HCEC 1CT (cell line): ENCODE measurements at regions not wholly inside any gene's neighbourhood (a gene's known extent, or its start where the extent isn't known, plus 50 kb on each side); places are given as distances from the start of the nearest gene placed in this dataset.
"Not testable (repeated sequence)": the region's sequence is repeated elsewhere in the genome, so short reads cannot be mapped to it uniquely, and the experiment has no call there.

Source experiments
- DNase-seq: peaks from one replicate; pipeline ENCODE4 v3.0.0-alpha.2; 2017

- DNase-seq = peak; percentile 77
Observed at GRCh38 chr21:35178827-35179226, 129.7 kb upstream of the RUNX1 start.

DNA sequence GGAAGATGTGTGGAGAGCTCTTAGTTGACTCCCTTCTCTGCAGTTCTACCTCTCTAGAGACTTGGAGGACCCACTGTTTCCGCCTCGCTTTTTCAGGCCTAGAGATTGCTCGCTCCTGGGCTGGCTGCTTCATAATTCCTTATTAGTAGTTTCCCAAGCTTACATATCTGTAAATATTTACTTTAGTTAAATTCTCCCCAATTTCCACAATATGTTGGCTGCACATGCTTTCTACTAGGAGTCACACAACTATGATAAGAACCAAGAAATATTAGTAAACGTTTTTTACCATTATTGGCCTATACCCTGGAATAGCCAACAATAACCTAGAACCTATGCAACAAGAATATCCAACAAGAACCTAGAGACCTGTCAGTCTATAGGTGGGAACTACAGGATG lies 129.0 kb upstream of the RUNX1 start:
- peak; percentile 5 for DNase-seq

GRCh38 chr21:35172231-35172630 lies 123.1 kb upstream of the RUNX1 start:
- DNase-seq = no peak

DNA sequence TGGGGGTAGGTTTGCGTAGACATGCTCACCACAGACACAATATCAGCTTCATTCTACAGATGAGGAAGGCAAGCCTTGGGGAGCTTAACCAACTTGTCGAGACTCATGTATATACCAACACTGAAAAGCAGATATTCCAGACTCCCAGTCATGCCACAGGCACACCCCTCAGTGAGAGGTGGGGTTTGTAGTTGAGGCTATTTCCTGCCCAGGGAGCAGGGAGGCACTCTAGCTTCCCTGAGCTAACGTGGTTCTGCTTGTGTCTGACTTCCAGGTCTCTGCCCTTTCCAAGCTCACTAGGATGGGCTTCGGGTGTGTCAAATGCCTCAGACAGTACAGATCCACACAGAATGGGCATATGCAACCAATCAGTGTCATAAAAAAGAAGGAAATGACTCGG lies 122.3 kb upstream of the RUNX1 start:
- no peak for DNase-seq

DNA sequence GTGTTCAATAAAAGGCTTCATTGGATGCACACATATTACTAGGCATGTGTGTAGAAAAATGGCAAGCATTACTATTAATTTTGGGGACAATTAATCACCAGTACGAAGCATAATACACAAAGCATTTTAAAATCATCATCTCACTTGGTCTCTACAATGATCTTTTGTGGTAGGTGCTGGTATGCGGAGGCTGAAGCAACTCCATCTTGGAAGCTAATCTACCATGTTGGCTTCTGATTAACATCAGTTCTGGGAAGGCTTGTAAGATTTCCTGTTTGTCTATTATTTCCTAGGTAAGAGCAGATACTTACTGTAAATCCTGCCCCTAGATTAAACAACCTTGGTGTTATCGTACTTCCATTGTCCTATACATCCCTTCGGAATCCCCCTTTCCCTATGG lies 121.7 kb upstream of the RUNX1 start:
- no peak for DNase-seq

DNA sequence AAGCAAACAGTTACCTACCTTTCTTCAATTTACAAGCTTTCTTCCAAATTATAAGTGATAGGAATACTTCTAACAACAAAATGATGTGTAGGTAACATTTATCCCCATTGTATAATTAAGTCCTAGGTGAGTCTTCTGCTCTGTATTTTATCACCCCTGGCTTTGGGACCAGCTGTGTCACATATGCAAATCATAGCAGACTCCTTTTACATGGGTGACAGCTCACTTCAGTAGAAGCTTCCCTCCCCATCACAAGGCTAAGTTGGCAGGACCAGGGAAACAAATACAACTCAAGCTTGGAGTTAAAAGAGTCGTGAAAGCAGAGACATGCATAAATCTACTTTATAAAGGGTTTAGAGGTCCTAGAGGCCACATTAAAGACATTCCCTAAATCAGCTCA lies 121.1 kb upstream of the RUNX1 start:
- no peak for DNase-seq

GRCh38 chr21:35169574-35169973 lies 120.5 kb upstream of the RUNX1 start:
- no peak for DNase-seq

DNA sequence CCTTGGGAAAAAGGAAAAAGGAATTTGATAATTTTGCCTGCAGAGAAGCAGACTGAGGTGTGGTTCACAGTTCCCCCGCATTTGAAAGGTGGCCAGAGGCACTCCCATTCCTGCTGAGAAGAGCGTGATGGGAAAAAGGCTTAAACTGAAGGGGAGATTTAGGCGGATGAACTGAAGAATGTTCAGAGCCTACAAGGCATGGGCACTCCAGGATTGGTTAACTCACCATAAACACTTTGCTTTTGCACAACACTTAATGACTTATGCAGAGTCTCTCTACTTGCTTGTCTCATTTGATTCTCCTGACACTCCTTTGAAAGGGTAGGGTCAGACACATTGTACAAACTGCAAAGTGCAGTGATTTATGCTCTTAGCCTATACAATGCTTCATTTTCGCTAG lies 119.6 kb upstream of the RUNX1 start:
- no peak for DNase-seq

- DNase-seq = no peak
Observed at GRCh38 chr21:35164971-35165483, 115.9 kb upstream of the RUNX1 start.

DNA sequence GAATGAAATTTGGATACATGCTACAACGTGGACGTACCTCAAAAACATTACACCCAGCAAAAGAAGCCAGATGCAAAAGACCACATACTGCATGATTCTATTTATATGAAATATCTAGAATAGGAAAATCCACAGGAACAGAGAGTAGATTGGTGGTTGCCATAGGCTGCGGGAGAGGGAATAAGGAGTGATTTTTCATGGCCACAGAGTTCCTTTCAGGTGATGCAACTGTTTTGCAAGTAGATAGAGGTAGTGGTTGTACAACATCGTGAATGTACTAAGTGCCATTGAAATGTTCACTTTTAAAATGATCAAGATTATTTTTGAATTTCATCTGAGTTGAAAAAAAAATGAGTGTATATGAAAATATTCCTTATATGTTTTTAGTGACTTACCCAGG lies 115.3 kb upstream of the RUNX1 start:
- no peak for DNase-seq

DNA sequence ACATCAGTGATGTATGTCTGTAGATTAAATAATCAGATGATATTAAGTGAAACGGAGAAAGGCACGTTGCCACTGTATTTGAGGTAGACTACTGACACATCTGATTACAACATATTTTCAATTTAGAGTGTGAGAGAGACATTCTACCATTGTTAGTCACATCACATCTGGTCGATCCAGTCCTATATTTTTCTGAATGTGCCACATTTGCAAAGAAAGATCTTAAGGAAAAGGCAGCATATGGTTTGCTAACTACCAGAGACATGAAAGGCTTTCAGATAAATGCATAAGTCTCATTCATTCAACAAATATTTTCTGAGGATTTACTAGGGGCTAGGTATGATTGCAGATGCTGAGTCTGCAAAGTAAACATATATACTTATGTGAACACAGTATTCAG lies 114.3 kb upstream of the RUNX1 start:
- DNase-seq = peak; percentile 70

DNA sequence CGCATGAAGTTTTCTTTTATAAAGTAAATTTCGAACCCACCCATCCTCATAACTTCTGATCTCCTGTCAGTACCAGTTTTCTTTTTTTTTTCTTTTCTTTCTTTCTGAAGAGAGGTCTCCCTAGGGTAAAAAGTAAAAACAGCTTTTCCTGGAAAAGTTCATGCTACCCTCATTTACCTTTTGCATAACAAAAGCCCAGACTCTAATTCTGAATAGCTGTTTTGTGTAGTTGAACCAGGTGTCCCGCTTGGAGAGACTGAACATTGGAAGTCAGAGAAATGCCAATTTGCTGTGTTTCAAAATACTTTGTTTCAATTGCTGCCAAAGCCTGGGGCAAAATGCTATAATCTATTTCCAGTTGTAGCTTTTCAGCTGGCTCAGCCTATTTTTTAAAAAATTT lies 113.7 kb upstream of the RUNX1 start:
- no peak for DNase-seq

GRCh38 chr21:35159881-35160280 lies 110.8 kb upstream of the RUNX1 start:
- peak; percentile 7 for DNase-seq

DNA sequence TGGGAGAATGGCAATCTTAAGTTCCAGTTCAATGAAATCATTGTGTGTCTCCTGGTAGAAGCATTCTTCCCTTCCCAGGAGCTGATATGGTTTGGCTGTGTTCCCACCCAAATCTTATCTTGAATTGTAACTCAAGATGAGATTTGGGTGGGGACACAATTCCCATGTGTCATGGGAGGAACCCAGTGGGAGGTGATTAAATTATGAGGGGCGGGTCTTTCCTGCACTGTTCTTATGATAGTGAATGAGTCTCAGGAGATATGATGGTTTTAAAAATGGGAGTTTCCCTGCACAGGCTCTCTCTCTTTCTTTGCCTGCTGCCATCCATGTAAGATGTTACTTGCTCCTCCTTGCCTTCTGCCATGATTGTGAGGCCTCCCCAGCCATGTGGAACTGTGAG lies 108.3 kb upstream of the RUNX1 start:
- DNase-seq = not testable (repeated sequence)

- DNase-seq = no peak
Observed at GRCh38 chr21:35156293-35157278, 107.5 kb upstream of the RUNX1 start.

DNA sequence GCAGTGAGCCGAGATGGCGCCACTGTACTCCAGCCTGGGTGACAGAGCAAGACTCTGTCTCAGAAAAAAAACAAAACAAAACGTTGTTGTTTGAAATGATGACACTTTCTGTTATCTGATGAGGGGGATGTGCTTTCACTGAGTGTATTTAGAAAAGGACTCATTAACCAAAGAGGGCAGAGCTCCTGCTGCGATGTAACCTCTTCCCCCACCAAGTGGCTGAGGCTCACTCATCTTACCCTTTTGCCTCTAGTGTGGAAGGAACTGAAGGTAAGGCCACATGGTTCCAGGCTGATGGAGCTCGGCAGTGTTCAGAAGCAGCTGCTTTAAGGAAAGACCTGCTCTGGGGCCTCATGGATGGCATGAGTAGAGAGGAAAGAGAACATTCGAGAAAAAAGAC lies 105.7 kb upstream of the RUNX1 start:
- no peak for DNase-seq

DNA sequence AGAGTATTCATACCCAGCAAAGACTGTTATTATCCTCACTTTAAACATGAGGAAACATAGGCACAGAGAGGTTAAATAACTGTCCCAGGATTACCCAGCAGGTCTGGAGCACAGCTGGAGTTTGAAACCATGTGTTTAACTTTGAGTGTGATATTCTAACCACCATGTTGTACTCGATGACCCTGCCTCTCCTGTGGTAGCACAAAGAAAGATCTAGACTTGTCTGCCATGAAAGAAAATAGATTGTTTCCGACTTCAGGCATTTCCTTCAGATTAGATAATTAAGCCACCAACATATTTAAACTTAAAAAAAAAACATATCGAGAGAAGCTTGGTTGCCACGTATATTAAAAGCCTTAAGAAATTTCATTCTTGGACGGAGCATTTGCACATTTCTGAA lies 104.6 kb upstream of the RUNX1 start:
- DNase-seq = no peak

DNA sequence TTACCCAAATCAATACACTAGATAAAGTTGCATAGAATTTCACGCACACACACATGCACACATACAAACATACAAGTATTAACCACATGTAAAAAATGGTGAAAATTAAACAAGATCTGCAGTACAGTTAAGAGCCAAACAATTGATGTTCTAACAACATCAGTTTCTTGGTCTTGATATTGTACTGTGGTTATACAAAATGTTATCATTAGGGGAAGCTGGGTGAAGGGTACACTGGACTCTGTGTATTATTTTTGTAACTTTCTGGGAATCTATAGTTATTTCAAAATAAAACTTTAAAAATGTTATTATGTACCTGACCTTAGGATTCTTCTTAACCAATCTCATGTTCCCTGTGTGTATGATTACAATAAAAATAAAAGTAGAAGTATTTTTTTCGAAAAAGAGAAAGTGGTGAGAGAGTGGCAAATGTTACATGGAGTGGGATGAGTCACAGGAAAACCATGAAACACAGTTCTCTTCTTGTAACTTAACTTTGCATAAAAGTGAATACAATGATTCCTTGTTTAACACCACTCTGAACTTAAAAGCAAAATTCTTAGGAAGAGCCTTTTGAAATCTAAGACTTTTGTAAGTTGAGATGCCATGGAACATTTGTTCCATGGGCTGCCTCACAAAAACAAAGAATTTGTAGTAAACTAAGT lies 101.6 kb upstream of the RUNX1 start:
- DNase-seq = peak; percentile 11

- peak; percentile 42 for DNase-seq
Observed at GRCh38 chr21:35149698-35150097, 100.6 kb upstream of the RUNX1 start.

DNA sequence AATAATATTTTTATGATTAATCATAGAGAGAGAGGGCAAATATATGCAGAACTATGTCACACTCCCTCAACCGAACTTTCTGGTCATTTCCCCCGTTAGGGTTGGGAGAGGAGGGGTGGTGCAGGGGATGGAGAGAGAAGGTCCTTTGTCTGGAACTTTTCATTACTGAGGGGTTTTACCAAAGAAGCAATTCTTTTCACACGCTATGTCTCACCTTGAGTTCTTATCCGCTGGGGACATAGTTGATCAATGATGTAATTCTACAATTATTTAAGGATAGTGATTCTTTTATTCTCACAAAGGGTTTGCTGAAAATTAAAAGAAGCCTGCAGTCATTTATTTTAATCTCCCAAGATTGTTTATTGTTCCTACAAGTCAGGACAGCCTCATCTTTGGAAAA lies 98.3 kb upstream of the RUNX1 start:
- DNase-seq = no peak

DNA sequence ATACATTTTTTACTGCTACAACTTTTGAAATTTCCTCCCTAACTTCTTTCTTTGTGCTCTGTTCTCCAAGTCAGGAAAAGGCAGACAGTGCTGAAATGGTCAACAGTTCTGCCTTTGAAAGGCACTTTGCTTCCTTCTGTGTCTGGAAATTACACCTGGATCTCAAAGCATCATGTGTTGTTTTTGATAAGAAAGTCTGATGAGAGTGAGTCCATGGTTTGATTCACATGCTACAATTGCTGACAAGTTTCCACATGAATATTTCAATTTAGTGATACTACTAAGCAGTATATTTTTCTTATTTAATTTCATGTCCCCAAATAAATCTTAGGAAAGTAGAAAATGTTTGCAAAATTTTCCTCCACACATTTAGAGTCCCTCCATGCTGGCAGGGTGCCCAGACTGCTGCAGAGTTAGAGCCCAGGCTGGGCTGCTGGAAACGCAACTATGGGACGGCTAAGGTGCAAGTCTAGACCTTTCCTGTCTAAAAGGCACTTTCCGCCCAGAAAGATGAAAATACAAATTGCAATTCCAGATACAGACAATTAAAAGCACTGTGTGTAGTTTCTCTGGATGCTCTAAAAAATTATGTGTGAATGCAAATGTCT lies 96.6 kb upstream of the RUNX1 start:
- DNase-seq = no peak

- DNase-seq = no peak
Observed at GRCh38 chr21:35144978-35145377, 95.9 kb upstream of the RUNX1 start.

DNA sequence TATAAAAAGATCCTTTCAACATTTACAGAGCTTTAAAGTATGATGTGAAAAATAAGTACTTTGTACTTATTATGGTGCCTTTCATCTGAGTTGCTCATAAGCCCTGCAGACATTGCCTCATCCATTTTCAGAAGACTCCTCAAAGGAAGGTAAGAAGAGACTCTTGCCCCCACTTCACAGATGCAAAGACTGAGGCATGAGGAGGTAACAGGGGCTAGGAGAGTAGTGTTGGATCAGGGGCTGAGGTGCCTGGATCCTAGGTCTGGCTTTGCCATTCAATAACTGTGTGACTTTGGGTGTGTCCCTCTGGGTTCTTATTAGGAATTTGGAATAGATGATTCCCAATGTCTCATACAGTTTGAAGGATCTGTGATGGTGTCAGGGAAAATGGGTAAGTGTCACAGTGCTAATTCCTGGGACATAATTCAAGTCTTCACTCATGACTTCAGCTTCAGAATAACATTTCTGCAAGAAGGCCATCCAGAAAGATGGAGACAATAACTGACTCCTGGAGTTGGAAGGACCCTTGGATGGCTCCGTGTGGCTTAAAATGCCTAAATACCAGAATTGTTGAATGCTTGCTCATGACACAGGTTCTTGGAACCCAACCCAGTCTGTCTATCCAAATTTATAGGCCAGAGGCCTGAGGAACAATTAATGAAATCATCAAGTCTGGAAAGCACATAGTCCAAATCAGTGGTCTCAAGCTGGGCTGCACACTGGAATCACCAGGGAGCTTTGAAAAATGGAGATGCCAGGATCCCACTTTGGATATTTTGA lies 93.1 kb upstream of the RUNX1 start:
- no peak for DNase-seq
